DMS53 (cell line): ENCODE measurements at regions not wholly inside any gene's neighbourhood (a gene's known extent, or its start where the extent isn't known, plus 50 kb on each side); places are given as distances from the start of the nearest gene placed in this dataset.

Experiments used
- DNase-seq: peaks from one replicate; lab custom pipeline; 2025; lab: John Stamatoyannopoulos, UW

DNA sequence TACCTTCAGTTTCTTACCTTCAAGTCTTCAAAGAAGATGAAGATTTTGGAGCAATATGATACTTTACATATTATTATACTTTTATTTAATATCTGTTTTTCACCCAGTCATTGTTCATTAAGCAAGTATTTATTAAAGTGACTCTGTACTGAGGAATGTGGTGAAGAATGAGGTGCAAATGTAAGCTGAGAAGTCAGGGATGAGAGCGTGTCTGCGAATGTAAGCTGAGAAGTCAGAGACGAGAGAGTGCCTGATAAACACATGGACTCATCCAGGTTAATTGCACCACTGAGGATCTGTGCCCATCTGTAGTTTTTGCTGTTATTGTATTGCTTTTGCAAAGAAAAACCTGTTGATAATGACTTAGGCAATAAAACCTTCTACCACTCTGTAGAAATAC lies 211.9 kb upstream of the FAR2 start:
- DNase-seq = no peak

DNA sequence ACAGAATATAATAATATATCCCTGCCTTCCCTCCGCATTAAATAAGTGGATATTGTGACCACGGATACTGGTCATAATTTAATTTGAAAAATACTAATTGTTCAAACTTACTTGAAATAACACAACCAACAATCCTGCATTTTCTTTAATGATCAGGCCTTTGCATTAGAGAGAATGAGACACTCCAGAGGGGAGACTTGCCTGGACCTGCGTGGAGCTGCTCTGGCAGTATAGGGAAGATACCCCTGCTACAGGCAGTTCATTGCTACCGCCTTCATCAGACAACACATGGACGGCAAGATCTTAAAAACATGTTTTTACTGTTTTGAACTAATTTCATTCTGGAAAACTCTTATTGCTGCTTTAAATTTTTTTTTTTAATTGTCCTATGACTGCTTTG lies 211.0 kb upstream of the FAR2 start:
- DNase-seq = no peak

DNA sequence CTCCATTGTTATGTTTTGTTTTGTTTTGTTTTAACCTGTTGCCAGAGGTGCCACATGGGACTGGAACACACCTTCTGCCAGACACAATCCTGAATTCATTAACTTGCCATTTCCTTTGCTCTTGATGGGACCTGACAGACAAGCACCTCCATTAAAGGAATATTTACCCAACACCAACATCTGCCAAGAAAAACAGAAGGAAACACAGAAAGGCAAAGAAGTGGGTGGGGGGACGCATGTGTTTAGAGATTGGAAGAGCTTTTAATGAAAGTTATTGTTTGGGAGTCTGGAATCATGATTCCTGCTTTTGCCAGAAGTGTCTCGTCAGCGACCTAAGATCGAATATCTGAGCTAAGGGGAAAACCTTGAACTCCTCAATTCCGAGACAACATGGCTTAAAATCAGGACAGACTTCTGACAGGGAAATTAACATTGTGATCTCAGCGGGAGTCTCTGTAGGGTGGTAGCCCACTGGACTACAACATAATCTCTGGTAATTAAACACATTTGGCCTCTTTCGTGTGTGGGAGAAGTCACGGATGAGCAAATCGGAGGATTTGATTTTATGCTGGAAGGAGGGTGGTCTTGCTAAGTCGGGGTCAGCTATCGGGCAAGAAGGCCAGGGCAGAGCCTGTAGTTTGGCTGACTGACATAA lies 210.4 kb upstream of the FAR2 start:
- DNase-seq = no peak

DNA sequence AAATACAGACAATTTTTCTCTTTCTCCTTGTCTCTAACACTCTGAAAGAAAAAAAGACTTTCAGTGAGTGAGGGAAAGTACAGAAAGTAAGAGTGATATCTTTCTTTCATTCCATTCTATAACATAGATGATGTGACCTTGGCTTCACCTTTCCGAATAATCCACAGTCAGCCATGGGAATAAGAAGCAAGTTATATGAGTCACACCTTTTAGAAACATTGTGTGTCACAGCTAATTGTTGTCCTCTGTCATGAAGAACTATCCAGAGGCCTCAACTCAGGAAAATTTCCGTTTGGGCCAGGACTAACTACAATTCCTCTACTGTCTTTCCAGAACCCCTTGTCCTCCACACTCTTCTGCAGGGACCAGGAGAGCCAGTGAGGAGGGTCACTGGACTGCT lies 209.7 kb upstream of the FAR2 start:
- no peak for DNase-seq

DNA sequence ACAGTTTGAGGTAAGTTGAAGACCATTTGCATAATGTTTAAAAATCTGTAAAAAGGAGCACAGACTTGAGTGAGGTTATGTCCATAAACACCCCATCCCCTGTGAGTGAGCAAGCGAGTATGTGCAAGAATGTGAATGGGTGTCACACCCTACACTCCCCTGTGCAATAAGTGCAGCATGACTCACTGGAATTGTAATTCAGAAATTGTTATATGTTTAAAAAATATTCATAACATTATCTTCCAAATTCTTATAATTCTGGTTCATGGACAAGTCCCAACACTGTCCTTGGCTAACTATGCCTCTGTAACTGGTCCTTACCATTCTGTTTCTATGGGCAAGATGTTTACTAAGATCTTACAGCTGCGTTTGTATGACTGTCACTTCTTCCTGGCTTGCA lies 207.8 kb upstream of the FAR2 start:
- DNase-seq = no peak

DNA sequence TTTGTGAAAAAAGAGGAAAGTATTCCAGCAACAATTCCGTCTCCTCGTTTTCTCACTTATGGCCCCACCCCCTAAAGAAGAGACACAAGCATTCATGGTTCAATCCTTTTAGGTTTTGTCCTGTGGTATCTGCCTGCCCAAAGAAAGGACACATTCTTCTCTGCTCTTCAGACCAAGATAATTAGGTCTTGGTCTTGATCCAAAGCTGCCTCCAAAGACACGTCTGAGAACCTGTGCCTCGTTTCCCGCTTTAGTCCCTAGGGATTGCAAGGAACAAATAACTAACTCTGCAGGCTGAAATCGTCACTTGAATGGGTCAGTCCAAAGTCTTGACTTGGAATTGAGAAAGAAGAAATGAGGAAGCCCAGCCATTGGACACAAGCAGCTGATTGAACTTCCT lies 202.7 kb upstream of the FAR2 start:
- DNase-seq = no peak

DNA sequence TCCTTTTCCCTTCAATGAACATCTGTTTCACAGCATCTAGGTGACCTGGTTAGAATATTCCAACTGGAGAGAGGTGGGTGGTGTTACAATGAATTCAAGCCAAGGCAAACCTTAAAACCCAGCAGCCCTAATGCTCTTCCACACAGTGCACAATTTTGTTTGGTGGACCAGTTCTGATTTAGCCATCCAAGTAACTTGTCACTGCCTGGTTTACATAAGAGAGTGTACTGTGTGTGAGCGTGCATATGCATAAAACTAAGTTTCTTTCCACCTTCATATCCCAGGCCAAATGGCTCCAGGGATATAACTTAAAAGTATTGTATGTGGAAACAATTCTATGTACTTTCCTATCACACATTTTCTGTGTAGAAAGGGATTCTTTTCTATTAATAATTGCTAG lies 200.4 kb upstream of the FAR2 start:
- no peak for DNase-seq

DNA sequence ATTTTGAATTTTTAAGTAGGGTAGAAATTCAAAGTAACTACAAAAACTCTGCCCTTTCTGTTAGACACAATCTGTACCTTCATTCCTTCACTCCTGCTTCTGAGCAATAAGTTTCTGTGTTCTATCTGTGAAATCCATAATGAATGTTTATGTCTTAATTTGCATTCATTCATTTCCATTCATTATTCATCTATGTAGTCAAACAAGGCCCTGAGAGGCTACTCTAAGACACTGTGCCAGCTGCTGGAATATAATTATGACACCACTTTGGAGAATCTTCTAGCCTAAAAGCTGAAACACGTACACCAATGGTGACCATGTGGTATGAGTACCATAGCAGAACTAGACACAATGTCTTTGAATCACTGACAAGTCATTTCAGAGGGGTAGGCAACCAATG lies 199.9 kb upstream of the FAR2 start:
- DNase-seq = no peak

DNA sequence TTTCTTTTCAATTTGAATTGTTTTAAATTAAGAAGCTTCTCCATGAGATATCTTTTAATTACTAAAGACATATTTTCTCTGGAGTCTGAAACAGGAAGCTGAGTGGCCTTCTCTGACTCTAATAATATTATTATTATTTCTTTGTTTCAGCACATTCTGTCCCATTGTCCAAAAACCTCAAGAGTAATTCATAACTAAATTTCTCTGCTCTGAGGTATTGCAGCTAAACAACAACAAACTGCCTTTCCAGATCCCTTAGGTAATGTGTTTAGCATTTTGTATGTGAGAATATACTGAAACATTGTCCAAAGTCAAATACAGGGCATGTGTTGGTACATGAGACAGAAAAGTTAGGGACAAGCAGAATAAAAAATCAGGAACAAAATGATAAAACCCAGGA lies 199.0 kb upstream of the FAR2 start:
- DNase-seq = no peak

DNA sequence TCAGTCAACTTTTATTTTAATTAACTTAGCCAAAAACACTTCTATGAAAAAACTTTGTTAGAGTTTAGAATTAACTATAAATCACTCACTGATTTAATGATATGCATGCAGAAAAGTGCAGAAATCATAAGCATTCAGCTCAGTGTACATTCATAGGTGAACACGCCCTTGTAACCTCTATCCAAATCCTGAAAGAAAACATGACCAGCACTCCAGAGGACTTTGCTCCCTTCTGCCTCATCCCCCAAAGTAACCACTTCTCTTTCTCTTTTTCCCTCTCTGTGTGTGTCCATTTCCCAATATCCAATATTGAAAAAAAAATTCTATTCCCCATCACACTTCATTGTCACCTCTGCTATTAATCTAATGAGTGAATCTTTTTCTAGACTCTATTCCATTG lies 197.1 kb upstream of the FAR2 start:
- DNase-seq = no peak

DNA sequence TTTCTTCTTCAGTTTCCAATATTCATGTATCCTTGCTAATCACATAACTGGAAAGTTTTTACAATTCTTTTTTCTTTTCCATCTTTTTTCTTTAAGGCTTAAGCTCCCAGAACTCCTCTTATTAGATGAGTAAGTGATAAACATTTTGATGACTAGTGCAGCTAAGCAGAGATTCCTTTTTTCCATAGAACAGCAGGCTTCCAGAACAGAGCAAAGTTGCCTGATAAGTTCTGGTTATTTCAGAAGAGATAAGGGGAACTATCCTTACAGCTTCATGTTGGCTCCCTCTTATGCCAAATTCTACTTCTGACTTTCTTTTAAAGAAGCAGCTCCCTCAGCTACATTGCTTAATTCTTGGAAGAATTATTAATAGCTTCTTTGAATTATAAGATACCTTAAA lies 194.7 kb upstream of the FAR2 start:
- DNase-seq = no peak

DNA sequence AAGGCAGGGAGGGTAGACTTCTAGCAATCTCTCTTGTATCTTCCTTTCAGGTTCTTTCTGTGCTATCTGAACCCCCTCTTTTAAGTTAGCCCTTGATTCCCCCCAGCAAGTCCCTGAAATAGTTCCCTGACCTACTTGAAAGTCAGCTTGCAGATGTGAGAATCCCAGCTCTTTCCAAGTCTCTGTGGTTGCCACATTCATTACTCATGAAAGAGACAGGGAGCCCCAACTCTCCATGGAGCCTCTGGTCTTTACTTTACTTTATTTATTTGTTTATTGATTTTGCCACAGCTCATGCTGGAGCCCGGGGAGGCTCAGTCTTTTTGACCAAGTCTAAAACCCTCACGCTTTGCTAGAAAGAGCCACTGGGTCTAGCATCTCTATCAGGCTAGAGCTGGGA lies 193.6 kb upstream of the FAR2 start:
- DNase-seq = no peak

DNA sequence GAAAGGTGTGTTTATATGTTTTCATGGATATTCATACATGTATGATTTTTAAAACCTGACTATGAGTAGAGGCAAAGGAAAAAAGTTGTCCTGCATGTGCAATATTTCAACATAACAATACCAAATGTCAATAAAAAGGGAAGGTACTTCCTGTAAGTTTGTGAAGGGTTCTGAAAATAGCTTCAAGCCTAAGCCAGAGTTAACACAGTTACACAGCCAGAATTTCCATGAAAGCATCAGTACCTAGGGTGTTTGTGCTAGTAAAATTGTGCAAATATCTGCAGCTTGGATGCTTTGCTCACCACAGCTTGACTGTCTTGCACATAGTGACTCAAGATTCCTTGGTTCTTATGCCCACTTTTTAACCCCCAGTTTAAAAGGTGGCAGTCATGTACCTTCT lies 193.1 kb upstream of the FAR2 start:
- DNase-seq = no peak

DNA sequence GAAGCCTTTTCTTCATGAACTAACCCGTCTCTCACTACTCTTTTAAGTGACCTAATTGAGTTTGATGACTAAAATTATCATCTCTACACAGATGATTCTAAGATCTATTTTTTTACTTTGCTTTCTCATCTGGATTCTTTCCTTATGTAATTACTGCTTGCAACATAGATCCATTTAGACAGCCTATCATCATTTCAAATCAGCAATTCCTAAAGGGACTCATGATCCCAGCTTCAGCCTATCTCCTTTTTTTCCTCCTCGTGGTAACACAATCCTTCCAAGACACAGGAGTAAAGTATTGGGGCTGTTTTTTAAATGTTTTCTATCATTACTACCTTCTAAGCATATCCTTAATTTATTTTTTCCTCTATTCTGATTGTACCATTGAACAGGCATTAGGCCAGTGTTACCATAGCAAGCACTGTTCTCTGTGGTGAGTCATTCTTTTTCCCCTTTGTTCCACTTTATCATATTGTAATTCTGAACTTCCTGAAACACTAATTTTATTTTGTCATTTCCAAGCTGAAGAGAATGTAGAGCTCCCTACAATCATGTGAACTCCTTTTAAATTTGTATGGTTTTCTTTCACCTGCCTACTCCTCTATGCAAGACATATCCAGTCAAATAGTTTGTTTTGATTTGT lies 190.4 kb upstream of the FAR2 start:
- no peak for DNase-seq

DNA sequence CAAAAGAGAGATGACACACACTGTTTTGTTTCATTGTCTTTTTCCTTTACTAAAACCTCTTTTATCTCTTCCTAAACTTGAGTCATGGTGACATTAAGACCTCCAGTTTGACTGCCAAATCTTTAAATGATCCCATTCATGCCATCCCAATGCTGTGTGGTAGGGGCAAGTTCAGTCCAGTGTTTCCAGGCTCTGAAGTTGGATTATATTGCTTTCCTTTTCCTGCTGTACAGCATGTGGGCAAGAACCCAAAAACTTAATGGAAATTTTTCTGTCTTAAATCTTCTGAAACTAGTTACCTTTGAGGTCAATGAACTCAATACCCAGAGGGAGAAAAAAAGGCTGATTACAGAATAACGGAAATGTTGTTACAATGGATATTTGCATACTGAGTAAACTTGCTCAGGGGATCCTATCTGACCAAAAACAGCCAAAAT lies 187.1 kb upstream of the FAR2 start:
- no peak for DNase-seq

DNA sequence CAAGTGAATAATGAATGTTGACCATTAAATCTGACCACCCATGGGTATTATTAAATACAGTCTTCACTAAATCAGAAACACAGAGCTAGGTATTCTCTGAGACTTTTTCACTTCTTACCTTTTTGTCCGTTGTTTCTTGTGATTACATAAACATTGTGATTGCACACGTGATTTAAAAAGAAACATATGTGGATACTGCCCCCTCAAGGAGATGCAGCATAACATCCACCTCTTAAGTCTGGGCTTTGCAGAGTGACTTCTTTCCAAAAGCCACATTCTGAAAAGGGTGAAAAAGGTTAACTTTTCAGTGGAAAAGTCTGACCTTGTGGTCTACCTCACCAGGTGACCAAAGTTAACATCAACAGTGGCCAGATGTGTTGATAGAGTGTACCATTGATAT lies 185.5 kb upstream of the FAR2 start:
- DNase-seq = peak; percentile 78

DNA sequence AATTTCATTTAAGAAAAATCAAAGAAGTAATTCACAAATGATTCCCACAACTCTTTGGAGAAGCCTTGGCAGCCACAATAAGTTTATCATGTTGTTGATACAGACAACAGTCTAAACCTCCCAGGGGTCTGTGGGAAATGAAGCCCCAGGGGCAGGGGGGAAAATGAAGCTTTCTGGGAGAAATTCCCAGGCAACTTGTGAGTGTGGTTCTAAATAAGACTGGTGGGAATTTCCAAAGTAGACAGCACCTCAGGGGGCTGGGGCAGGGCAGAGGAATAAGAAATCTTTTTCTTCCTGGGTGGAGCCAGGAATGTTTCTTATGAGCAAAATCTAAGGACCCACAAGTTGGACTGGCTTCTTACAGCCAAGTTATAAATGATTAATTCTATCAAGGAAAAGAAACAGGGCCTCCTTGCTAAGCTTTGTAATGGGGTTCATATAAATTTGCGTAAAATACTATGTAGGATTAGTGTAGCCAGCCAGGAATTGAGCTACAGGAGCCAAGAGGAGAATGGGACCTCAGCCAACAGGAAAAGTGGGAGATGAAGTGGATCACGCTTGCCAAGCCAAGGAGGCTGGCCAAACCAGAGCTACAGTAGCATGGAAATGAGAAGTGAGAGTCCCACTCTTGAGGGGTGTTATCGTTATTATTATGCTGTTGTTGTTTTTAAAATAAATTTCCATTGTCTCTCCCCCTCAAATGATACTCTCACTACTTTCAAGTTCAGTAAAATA lies 182.9 kb upstream of the FAR2 start:
- peak; percentile 27 for DNase-seq

DNA sequence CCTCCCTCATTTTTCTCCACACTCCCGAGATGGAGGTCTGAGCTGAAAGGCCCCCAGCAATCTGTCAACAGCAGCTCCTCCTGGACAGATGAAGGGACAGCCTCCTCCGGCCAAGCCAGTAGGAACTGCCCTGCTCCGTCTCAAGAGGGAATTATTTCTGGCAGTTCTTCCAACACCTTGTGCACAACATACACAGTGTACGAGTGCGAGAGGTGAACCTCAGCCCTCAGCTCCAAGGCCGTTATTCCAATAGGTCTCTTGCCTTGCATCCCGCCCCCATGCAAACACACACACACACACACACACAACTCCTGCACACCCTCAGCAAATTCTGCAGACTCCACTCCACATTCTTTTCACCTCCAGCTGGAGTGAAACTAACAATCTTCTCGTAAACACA lies 181.7 kb upstream of the FAR2 start:
- DNase-seq = no peak

DNA sequence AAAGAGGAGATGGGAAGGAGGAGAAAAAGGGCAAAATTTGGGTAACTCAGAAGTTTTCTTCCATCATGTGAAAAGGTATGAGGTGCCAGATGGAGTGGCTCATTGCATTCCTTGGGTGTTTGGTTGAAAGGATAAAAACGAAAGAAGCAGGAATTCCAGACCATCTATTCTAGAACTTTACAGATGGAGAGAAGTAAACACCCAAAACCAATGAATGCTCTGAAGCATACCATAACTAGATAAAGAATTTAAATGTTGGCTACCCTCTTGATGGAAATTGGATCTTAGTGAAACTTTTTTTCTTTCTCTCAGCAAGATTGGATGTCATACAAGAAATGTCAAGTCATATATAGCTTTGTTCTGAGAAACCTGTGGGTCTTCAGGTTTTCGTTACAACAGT lies 175.6 kb upstream of the FAR2 start:
- no peak for DNase-seq

DNA sequence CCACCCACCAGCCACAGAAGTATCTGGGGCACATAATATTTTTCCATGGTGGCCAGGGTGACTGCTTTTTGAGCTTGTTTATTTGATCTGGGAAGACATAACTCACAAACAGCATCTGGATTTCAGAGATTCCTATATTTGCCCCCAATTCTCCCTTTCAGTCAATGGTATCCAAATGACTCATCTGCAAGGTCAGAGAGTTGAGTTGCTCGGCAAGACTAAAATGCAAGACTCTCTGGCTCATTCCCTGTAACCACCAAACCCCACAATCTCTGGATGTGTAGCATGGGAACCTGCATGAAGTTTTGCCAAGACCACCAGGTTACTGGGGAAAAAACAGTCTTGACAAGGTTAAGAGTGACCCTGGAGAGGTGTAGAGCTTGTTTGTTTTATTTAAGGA lies 174.9 kb upstream of the FAR2 start:
- DNase-seq = no peak

DNA sequence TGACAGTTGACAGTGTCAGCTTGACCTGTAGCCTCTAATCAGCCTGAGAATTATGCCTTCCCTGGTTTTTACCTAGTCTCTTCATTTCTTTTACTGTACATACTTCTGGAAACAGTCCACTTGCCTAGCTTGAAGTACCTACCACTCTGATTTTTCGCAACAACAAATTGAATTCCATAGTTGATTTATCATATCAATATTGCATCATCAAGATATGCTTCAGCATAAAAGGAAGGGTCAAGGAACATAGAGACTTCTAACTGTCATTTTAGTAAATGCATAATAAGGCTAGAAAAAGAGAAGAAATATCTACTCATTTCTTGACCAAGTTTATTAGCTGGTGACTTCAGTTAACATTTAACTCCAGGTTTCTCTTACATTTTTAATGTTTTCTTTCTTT lies 174.2 kb upstream of the FAR2 start:
- no peak for DNase-seq

DNA sequence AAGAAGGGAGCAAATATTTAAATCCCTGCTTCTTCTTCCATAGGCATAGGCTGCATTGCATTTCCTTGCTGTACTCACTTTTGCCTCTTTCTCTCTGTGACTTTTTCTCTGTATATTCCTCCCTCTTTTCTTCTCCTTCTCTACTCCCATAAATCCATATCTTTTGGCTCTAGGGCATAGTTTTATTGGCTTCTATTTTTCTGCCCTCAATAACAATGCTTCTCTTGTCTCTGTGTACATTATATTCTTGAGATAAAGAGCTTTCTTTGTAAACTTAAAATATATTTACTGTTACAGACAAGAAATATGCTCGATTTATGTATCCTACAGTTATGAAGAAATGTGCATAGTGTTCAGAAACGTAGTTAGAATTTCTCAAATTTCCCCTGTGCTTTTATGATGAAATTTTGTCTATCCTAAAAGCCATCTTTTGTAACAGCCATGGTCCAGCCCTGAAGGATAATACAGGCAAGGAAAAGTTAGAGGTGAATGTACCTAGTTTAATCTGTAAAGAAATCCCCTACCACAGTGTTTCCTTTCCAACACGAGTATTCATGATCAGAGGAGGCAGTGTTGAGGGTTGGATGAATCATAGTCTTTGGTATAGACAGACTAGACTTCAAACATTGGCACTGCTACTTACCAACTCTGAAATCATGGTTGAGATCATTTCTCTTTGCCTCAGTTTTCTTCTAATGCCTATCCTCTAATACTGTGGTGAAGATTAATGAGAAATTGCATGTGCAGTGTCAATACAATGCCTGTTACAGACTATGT lies 173.3 kb upstream of the FAR2 start:
- no peak for DNase-seq

DNA sequence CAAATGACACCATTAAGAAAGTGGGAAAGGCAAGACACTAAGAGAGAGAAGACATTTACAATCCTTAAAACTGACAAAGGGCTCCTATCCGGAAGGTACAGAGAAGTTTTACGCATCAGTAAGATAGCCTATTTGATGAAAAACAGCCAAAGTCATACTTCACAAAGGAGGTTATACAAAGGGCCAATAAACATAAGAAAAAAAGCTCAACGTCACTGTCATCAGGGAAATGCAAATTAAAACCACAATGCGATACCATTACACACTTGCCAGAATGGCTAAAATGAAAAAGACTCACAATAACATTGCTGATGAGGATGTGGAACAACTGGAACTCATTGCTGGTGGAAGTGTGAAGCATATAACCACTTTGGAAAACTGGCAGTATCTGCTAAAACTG lies 168.6 kb upstream of the FAR2 start:
- DNase-seq = no peak
